ENCODE measurements at regions not wholly inside any gene's neighbourhood (a gene's known extent, or its start where the extent isn't known, plus 50 kb on each side); places are given as distances from the start of the nearest gene placed in this dataset.
"Not testable (repeated sequence)": the region's sequence is repeated elsewhere in the genome, so short reads cannot be mapped to it uniquely, and the experiment has no call there.

GRCh38 chr5:19142713-19143414, 845.1 kb downstream of the CDH18 start:
- DNase-seq, result not testable (repeated sequence)

GRCh38 chr5:19143935-19144334, 844.1 kb downstream of the CDH18 start:
- no peak for DNase-seq

GRCh38 chr5:19169426-19169825, 818.6 kb downstream of the CDH18 start:
- DNase-seq, result no peak

- no peak for DNase-seq
These were observed 815.0 kb downstream of the CDH18 start for GRCh38 chr5:19172926-19173470.

- DNase-seq, result no peak
These were observed 812.0 kb downstream of the CDH18 start for GRCh38 chr5:19175776-19176570.

- no peak for DNase-seq
These were observed 808.4 kb downstream of the CDH18 start for GRCh38 chr5:19179571-19179970.

GRCh38 chr5:19189176-19189575, 798.8 kb downstream of the CDH18 start:
- DNase-seq, result no peak

GRCh38 chr5:19193631-19194030, 794.4 kb downstream of the CDH18 start:
- DNase-seq, result no peak

- DNase-seq, result no peak
These were observed 791.4 kb downstream of the CDH18 start for GRCh38 chr5:19196631-19197030.

- DNase-seq, result no peak
These were observed 787.7 kb downstream of the CDH18 start for GRCh38 chr5:19200251-19200650.

- DNase-seq, result no peak
These were observed 779.6 kb downstream of the CDH18 start for GRCh38 chr5:19208397-19208796.

GRCh38 chr5:19210886-19211285, 777.1 kb downstream of the CDH18 start:
- DNase-seq, result no peak

GRCh38 chr5:19229179-19229835, 758.7 kb downstream of the CDH18 start:
- no peak for DNase-seq

GRCh38 chr5:19233573-19233972, 754.4 kb downstream of the CDH18 start:
- no peak for DNase-seq

- no peak for DNase-seq
These were observed 752.9 kb downstream of the CDH18 start for GRCh38 chr5:19235101-19235584.

GRCh38 chr5:19240170-19240569, 747.8 kb downstream of the CDH18 start:
- DNase-seq, result no peak

- DNase-seq, result no peak
These were observed 746.3 kb downstream of the CDH18 start for GRCh38 chr5:19241690-19242089.

GRCh38 chr5:19246191-19246590, 741.8 kb downstream of the CDH18 start:
- not testable (repeated sequence) for DNase-seq

GRCh38 chr5:19247302-19247701, 740.7 kb downstream of the CDH18 start:
- no peak for DNase-seq

- no peak for DNase-seq
These were observed 732.0 kb downstream of the CDH18 start for GRCh38 chr5:19256036-19256435.

GRCh38 chr5:19258686-19259085, 729.3 kb downstream of the CDH18 start:
- peak; percentile 26 for DNase-seq

GRCh38 chr5:19261879-19262278, 726.1 kb downstream of the CDH18 start:
- no peak for DNase-seq

GRCh38 chr5:19264821-19265220, 723.2 kb downstream of the CDH18 start:
- DNase-seq, result no peak

All from NCI-H2029 (cell line).